Ovary (tissue), 7 donors: ENCODE measurements at regions not wholly inside any gene's neighbourhood (a gene's known extent, or its start where the extent isn't known, plus 50 kb on each side); places are given as distances from the start of the nearest gene placed in this dataset.

Experiments
- DNase-seq, 5 donors: peaks; one replicate each; pipeline ENCODE4 v3.0.0-alpha.2; 2019 to 2020
- H3K27ac ChIP-seq, 2 donors: fragments of 200-600 bp; one replicate each; pipeline versions ENCODE4 v1.5.1 to v1.8.0; 2019 to 2022
- H3K27me3 ChIP-seq: fragments of 200-600 bp; one replicate; pipeline ENCODE4 v1.8.0; 2022
- H3K36me3 ChIP-seq: fragments of 200-600 bp; sonication (generic); one replicate; pipeline ENCODE4 v1.5.1; 2019
- H3K4me1 ChIP-seq: one replicate; pipeline ENCODE4 v1.8.1; 2013; ENCODE audit warnings: mild to moderate bottlenecking, moderate library complexity; ENCODE audit not compliant: insufficient read depth
- H3K4me3 ChIP-seq: fragments of 200-600 bp; sonication (generic); one replicate; pipeline ENCODE4 v1.5.1; 2017
- H3K9me3 ChIP-seq, 2 donors: fragments of 200-600 bp in 1 of 2; sonication (generic) in 1 of 2; one replicate each; pipeline versions ENCODE4 v1.5.1 to v1.8.1; 2013 to 2019; ENCODE audit warnings: mild to moderate bottlenecking in 1 of 2, moderate library complexity in 1 of 2
- CTCF ChIP-seq, 3 donors: fragments of 450-650 bp in 2 of 3; fragments of 200-600 bp in 1 of 3; IDR thresholded peaks; one replicate each; pipeline versions ENCODE4 v1.5.1 to v1.8.0; 2016 to 2022; ENCODE audit warnings: antibody characterized with exemption in 3 of 3, mild to moderate bottlenecking in 1 of 3
- EP300 ChIP-seq: sonication (generic); formaldehyde crosslinking; IDR thresholded peaks from one replicate; pipeline ENCODE4 v1.6.1; 2017; ENCODE audit warnings: antibody characterized with exemption
- POLR2A ChIP-seq: fragments of 450-650 bp; IDR thresholded peaks from one replicate; pipeline ENCODE4 v1.6.1; 2017; ENCODE audit warnings: antibody characterized with exemption, mild to moderate bottlenecking, moderate library complexity
- WGBS, 3 donors: extraction: QIAGEN DNeasy Blood & Tissue Kit in 1 of 3; methylation state at CpG; one replicate each; pipeline versions ENCODE4 v1.1.5 to v1.1.7; 2013 to 2017; 5-methylcytosine and 5-hydroxymethylcytosine counted together
- intact Hi-C, 4 donors: fragments of 100-400 bp; cut with DNase I; formaldehyde crosslinking; loops; one replicate each; pipeline versions ENCODE4 v1.11.0 to v1.15.1; 2022 to 2023
- donor health status: DM: no; HTN: no; CAD: no; lungs with moderate emphysema.
- donor health status: DM: no; HTN: no; CAD: no.
- donor health status: Bipolar disorder and iron deficiency.
- donor health status: DM: no; HTN: no; CAD: no.
- donor health status: DM: yes; HTN: yes; CAD: no.

DNA sequence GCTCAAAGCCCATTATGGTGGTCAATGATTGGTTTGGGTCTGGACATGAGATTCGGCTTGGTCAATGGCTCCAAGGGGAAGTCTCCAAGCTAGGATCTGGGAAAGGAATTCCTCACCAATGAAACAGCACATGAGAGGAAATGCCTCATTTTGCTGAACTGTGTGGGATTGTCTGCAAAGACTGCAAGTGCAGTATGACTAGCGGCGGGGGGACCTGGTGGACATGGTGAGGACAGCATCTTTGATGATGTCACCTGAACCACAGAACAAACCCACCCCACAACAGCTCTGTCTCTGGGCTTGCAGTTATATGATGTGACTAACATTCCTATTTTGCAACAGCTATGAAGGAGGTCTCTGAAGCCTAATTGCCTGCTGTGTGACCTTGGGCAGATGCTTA lies 50.6 kb upstream of the NKD1 start:
- Histone ChIP-seq H3K27ac (no peak overlapping the region), H3K9me3 (no peaks in the 10 kb centered on the region), H3K36me3 (no peaks in the 10 kb centered on the region), H3K4me3 (no peak overlapping the region), H3K4me1 (no peaks in the 10 kb centered on the region), H3K27me3 (no peaks in the 10 kb centered on the region)
- no peak for DNase-seq
- TF ChIP-seq POLR2A (no peak), EP300 (no peak)
- 55 to 82% (median 66%) methylated on average over 3 of the region's 3 CpGs for WGBS, 3 donors
- intact Hi-C loops: no loop called here

DNA sequence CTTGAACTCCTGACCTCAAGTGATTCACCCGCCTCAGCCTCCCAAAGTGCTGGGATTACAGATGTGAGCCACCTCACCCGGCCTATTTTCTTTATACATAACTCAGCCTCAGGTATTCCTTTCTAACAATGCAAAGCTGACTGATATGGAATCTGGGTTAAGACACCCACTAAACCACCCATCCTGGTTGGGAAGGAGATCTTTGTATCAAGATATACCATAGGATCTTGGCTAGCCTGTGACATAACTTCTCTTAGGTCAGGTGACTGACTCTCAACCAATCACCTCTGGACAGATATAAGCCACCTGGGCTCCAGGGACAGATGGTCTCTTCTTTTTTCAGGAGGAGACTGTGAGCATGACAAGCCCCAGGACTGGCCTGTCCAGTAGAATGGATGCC lies 51.2 kb upstream of the NKD1 start:
- Histone ChIP-seq H3K27ac (no peak overlapping the region), H3K4me3 (no peak overlapping the region), H3K36me3 (no peaks in the 10 kb centered on the region), H3K9me3 (no peaks in the 10 kb centered on the region), H3K4me1 (no peaks in the 10 kb centered on the region), H3K27me3 (no peaks in the 10 kb centered on the region)
- intact Hi-C loops: no loop called here
- DNase-seq: no peak
- TF ChIP-seq POLR2A (no peak), CTCF (IDR thresholded peaks at IDR 0.05) (no peak), EP300 (no peak)
- 75 to 90% (median 85%) methylated on average over 2 of the region's 2 CpGs for WGBS, 3 donors

DNA sequence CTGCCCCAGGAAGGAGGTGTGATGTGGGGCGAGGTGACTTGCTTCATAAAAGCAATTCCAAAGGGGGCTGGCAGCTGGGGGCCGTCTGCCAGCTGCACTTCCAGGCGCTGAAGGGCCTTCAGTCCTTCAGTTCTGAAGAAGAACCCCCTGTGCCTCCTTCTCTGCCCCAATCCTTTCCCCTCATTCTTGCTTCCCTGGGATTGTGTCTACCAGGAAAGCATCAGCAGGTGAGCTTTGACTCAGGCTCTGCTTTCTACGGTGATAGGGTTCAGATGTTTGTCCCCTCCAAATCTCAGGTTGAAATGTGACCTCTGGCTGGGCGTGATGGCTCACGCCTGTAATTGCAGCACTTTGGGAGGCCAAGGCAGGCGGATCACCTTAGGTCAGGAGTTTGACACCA lies 52.5 kb upstream of the NKD1 start:
- Histone ChIP-seq H3K36me3 (no peaks in the 10 kb centered on the region), H3K4me1 (no peaks in the 10 kb centered on the region), H3K27ac (no peak overlapping the region), H3K4me3 (no peak overlapping the region), H3K9me3 (no peaks in the 10 kb centered on the region), H3K27me3 (no peaks in the 10 kb centered on the region)
- TF ChIP-seq EP300: no peak
- TF ChIP-seq CTCF (IDR thresholded peaks at IDR 0.05): no peak
- TF ChIP-seq POLR2A: no peak
- 86 to 90% (median 86%) methylated on average over 7 of the region's 7 CpGs for WGBS, 3 donors
- no peak for DNase-seq
- intact Hi-C loops: no loop called here

DNA sequence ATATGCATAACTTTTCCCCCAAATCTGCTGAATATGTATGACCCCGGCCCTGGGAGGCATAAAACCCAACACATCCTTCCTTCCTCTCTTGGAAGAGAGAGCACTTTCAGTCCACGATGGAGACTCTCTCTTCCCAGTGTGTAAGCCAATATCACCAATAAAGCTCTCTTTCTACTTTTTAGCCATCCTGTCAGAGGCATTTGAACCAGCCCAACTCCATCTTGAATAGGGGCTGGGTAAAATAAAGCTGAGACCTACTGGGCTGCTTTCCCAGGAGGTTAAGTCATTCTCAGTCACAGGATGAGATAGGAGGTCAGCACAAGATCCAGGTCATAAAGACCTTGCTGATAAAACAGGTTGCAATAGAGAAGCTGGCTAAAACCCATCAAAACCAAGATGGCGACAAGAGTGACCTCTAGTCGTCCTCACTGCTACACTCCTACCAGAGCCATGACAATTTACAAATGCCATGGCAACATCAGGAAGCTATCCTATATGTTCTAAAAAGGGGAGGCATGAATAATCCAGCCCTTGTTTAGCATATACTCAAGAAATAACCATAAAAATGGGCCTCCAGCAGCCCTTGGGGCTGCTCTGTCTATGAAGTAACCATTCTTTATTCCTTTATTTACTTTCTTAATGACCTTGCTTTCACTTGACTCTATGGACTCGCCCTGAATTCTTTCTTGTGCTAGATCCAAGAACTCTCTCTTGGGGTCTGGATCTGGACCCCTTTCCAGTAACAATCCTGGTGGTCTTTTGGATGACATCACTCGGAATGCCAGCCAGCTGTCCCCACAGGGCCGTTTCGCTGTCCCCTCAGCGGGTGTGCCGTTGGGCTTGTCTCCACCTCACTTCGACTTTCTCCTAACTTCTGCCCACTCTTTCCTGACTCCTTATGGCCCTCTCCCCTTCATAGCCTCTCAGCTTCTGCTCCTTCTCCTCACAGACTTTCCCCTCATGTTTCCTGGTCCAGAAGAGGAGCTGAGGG lies 53.4 kb upstream of the NKD1 start:
- no peak overlapping the region for H3K4me3 ChIP-seq
- no peaks in the 10 kb centered on the region for H3K27me3 ChIP-seq
- TF ChIP-seq POLR2A (no peak), EP300 (no peak), CTCF (IDR thresholded peaks at IDR 0.05) (no peak)
- DNase-seq: no peak
- no peak overlapping the region for H3K27ac ChIP-seq
- no peaks in the 10 kb centered on the region for H3K4me1 ChIP-seq
- H3K36me3 ChIP-seq: no peaks in the 10 kb centered on the region
- 81 to 90% (median 82%) methylated on average over 11 of the region's 11 CpGs for WGBS, 3 donors
- intact Hi-C loops: no loop called here
- H3K9me3 ChIP-seq: no peaks in the 10 kb centered on the region

- Histone ChIP-seq H3K4me3 (no peak overlapping the region), H3K36me3 (no peaks in the 10 kb centered on the region), H3K4me1 (no peaks in the 10 kb centered on the region), H3K27me3 (no peaks in the 10 kb centered on the region), H3K9me3 (no peaks in the 10 kb centered on the region), H3K27ac (no peak overlapping the region)
- DNase-seq: no peak
- 92 to 94% (median 92%) methylated on average over 8 of the region's 8 CpGs for WGBS, 3 donors
- TF ChIP-seq EP300: no peak
- no peak for TF ChIP-seq CTCF (IDR thresholded peaks at IDR 0.05)
- no peak for TF ChIP-seq POLR2A
- intact Hi-C loops: no loop called here
These were observed 56.7 kb upstream of the NKD1 start for GRCh38 chr16:50491516-50491915.
